Endothelial cell of umbilical vein (primary cell): ENCODE measurements at regions not wholly inside any gene's neighbourhood (a gene's known extent, or its start where the extent isn't known, plus 50 kb on each side); places are given as distances from the start of the nearest gene placed in this dataset.
A peak's percentile ranks its signal among the peaks of the same experiment; 100 is the strongest.

ENCODE experiments used
- BruUV-seq: library from RNA; stranded (reverse); fragments of 400-500 nt; replicated peaks from 2 replicates; lab custom pipeline; 2021; lab: Mats Ljungman, UMichigan
- CTCF ChIA-PET: fragments of 300-600, 350-600 bp; sonication (Branson Sonifier 250); formaldehyde crosslinking; loops from one replicate; lab custom pipeline; 2021; ENCODE audit warnings: antibody characterized with exemption, inconsistent platforms; lab: Charles Lee
- POLR2A ChIA-PET: fragments of 300-600, 350-600 bp; sonication (Branson Sonifier 250); formaldehyde crosslinking; loops from one replicate; lab custom pipeline; 2021; ENCODE audit warnings: antibody characterized with exemption, inconsistent platforms; lab: Charles Lee
- DNase-seq: peaks from one replicate; pipeline ENCODE4 v3.0.0-alpha.2; 2011; ENCODE audit warnings: low read depth, low spot score
- FAIRE-seq: peaks from 2 replicates; lab custom pipeline; 2011; peaks lifted over from hg19 to GRCh38; lab: Jason Lieb, UNC
- H2AFZ ChIP-seq: 2 replicates; pipeline ENCODE4 v1.6.0; 2012; ENCODE audit warnings: low read depth, low read length, control low read depth, inconsistent platforms
- H3K27ac ChIP-seq: 2 replicates; pipeline ENCODE4 v1.5.1; 2011; ENCODE audit warnings: low read depth, mild to moderate bottlenecking, control low read depth, low read length, moderate library complexity; ENCODE audit not compliant: insufficient read depth
- H3K27me3 ChIP-seq, 2 experiments: 2 replicates each; pipeline versions ENCODE4 v1.6.0 to v1.6.1; 2011; ENCODE audit warnings: low read length in 2 of 2, mixed read lengths in 1 of 2; ENCODE audit not compliant: control insufficient read depth in 2 of 2, insufficient read depth in 2 of 2
- H3K36me3 ChIP-seq, 2 experiments: 2 replicates in 1 of 2; 3 replicates in 1 of 2; pipeline ENCODE4 v1.5.1; 2011; ENCODE audit warnings: low read length in 2 of 2, mild to moderate bottlenecking in 1 of 2, moderate library complexity in 1 of 2; ENCODE audit not compliant: control insufficient read depth in 2 of 2, insufficient read depth in 2 of 2; ENCODE audit errors: extremely low read depth in 1 of 2
- H3K4me1 ChIP-seq: 3 replicates; pipeline ENCODE4 v1.5.1; 2011; ENCODE audit warnings: mild to moderate bottlenecking, low read length; ENCODE audit not compliant: control insufficient read depth, insufficient read depth; ENCODE audit errors: extremely low read depth
- H3K4me2 ChIP-seq: 2 replicates; pipeline ENCODE4 v1.6.1; 2011; ENCODE audit warnings: low read length, control low read depth, mixed read lengths; ENCODE audit not compliant: insufficient read depth
- H3K4me3 ChIP-seq, 3 experiments: fragments of 200-600 bp in 1 of 3; sonication (generic), shearing (Covaris generic) in 1 of 3; replicated peaks in 1 of 3; 2 replicates each; pipeline ENCODE4 v1.5.1; 2011 to 2016; ENCODE audit warnings: control low read depth in 3 of 3, low read length in 3 of 3, mild to moderate bottlenecking in 2 of 3, inconsistent platforms in 1 of 3, low read depth in 1 of 3, moderate library complexity in 1 of 3; ENCODE audit not compliant: insufficient read depth in 1 of 3
- H3K79me2 ChIP-seq: 2 replicates; pipeline ENCODE4 v1.6.0; 2012; ENCODE audit warnings: low read length, inconsistent platforms; ENCODE audit not compliant: control insufficient read depth, insufficient read depth
- H3K9ac ChIP-seq: replicated peaks from 2 replicates; pipeline ENCODE3; 2011; ENCODE audit warnings: low read length, control low read depth; ENCODE audit not compliant: insufficient read depth; ENCODE audit errors: extremely low read depth
- H3K9me1 ChIP-seq: replicated peaks from 3 replicates; pipeline ENCODE4 v1.6.0; 2011; ENCODE audit warnings: mild to moderate bottlenecking, low read length; ENCODE audit not compliant: control insufficient read depth, insufficient read depth; ENCODE audit errors: extremely low read depth
- H3K9me3 ChIP-seq: replicated peaks from 2 replicates; pipeline ENCODE4 v1.5.1; 2012; ENCODE audit warnings: low read length, inconsistent platforms; ENCODE audit not compliant: control insufficient read depth, insufficient read depth
- H4K20me1 ChIP-seq: replicated peaks from 2 replicates; pipeline ENCODE3; 2011; ENCODE audit warnings: mild to moderate bottlenecking, low read length; ENCODE audit not compliant: control insufficient read depth, insufficient read depth; ENCODE audit errors: extremely low read depth
- CTCF ChIP-seq, 2 donors: IDR thresholded peaks; 1 replicate in 1 of 2; 2 replicates in 1 of 2; pipeline ENCODE4 v1.5.1; 2011; ENCODE audit warnings: low read length in 2 of 2, mild to moderate bottlenecking in 2 of 2, moderate library complexity in 2 of 2, control low read depth in 1 of 2, inconsistent platforms in 1 of 2, low read depth in 1 of 2; ENCODE audit not compliant: insufficient read depth in 1 of 2; ENCODE audit errors: extremely low read depth in 1 of 2
- POLR2A ChIP-seq: IDR thresholded peaks from 2 replicates; pipeline ENCODE4 v1.6.1; 2012; ENCODE audit warnings: low read depth, mild to moderate bottlenecking, control low read depth, low read length
- POLR2AphosphoS5 ChIP-seq: IDR thresholded peaks from 2 replicates; pipeline ENCODE4 v1.6.1; 2012; ENCODE audit warnings: low read depth, mild to moderate bottlenecking, control low read depth, low read length, moderate library complexity; ENCODE audit not compliant: insufficient read depth
- dilution Hi-C: fragments of 300-500 bp; cut with MboI; formaldehyde crosslinking; loops from one replicate; pipeline ENCODE4 v1.15.0; 2019; ENCODE audit warnings: low sequenced_read_pairs; ENCODE audit not compliant: extremely low pct_ligation_motif_present
- intact Hi-C: fragments of 100-400 bp; cut with micrococcal nuclease; formaldehyde crosslinking; loops from one replicate; pipeline ENCODE4 v1.10.0; 2022

- H3K4me1 ChIP-seq = no peaks in the 10 kb centered on the region
- no peak overlapping the region for H3K27ac ChIP-seq
- no TSS peak for BruUV-seq
- H3K4me3 ChIP-seq = no peak overlapping the region
- H3K27me3 ChIP-seq = peaks cover 7 to 19% of the 10 kb centered on the region in 2 experiments
- H3K79me2 ChIP-seq = no peaks in the 10 kb centered on the region
- no peaks in the 10 kb centered on the region for H3K9me1 ChIP-seq
- ChIA-PET CTCF (interaction anchor here (0.9 kb wide), 1 partner anchor 203 kb away, joined by 3 read pairs; no protein-coding TSS in a partner anchor), POLR2A (no interaction called here)
- H3K4me2 ChIP-seq = no peak overlapping the region
- TF ChIP-seq POLR2A = no peak
- no peak for FAIRE-seq
- dilution Hi-C loops = no loop called here
- H2AFZ ChIP-seq = no peak overlapping the region
- no peaks in the 10 kb centered on the region for H3K36me3 ChIP-seq
- H4K20me1 ChIP-seq = no peaks in the 10 kb centered on the region
- H3K9me3 ChIP-seq = no peaks in the 10 kb centered on the region
- DNase-seq = no peak
- intact Hi-C loops = no loop called here
- no peak overlapping the region for H3K9ac ChIP-seq
Observed at GRCh38 chr14:61923348-61923747, 161.1 kb downstream of the SNAPC1 start.

GRCh38 chr14:61925043-61925442, 162.8 kb downstream of the SNAPC1 start:
- H3K79me2 ChIP-seq = no peaks in the 10 kb centered on the region
- dilution Hi-C loops = no loop called here
- H3K27me3 ChIP-seq = peaks cover 7 to 24% of the 10 kb centered on the region in 2 experiments
- no TSS peak for BruUV-seq
- H3K36me3 ChIP-seq = no peaks in the 10 kb centered on the region
- H3K9me3 ChIP-seq = no peaks in the 10 kb centered on the region
- DNase-seq (peak; percentile 6), FAIRE-seq (peak; percentile 73)
- no peak overlapping the region for H3K4me2 ChIP-seq
- H3K9ac ChIP-seq = no peak overlapping the region
- CTCF ChIA-PET = interaction anchor here (0.9 to 1.3 kb wide), 5 partner anchors 9 to 201 kb away, joined by 3 to 22 read pairs (median 3); no protein-coding TSS in a partner anchor
- H4K20me1 ChIP-seq = no peaks in the 10 kb centered on the region
- H3K4me1 ChIP-seq = no peaks in the 10 kb centered on the region
- H3K27ac ChIP-seq = no peak overlapping the region
- intact Hi-C loops = no loop called here
- no peak overlapping the region for H3K4me3 ChIP-seq
- H2AFZ ChIP-seq = no peak overlapping the region
- H3K9me1 ChIP-seq = no peaks in the 10 kb centered on the region
- POLR2A ChIA-PET = no interaction called here
- TF ChIP-seq POLR2AphosphoS5 (no peak), CTCF (IDR thresholded peaks at IDR 0.05; ENCODE audit: extremely low read depth in 1 of 2, insufficient read depth in 1 of 2, low read depth in 1 of 2, low read length in 2 of 2) (peak in 1 of 2 donors; percentile 5)
